Pancreas (tissue), 10 donors: ENCODE measurements at regions not wholly inside any gene's neighbourhood (a gene's known extent, or its start where the extent isn't known, plus 50 kb on each side); places are given as distances from the start of the nearest gene placed in this dataset.

Source experiments
- ATAC-seq, 4 donors: fragments of 200-7000 bp; cut with Tn5 transposase; one replicate each; pipeline versions ENCODE4 v1.8.0 to v1.9.1; 2020; ENCODE audit warnings: mild to moderate bottlenecking in 4 of 4, moderate library complexity in 4 of 4
- DNase-seq, 6 donors: peaks; one replicate each; pipeline ENCODE4 v3.0.0-alpha.2; 2020
- FAIRE-seq: peaks from 2 replicates; lab custom pipeline; 2012; peaks lifted over from hg19 to GRCh38; lab: Jason Lieb, UNC
- H3K27ac ChIP-seq, 4 donors: fragments of 200-600 bp; sonication (generic); 1 replicate in 3 of 4; 2 replicates in 1 of 4; pipeline versions ENCODE4 v1.5.0 to v1.8.0; 2020
- H3K27me3 ChIP-seq, 4 donors: fragments of 200-600 bp; one replicate each; pipeline ENCODE4 v1.8.0; 2021
- H3K36me3 ChIP-seq, 3 donors: fragments of 200-600 bp; sonication (generic) in 1 of 3; one replicate each; pipeline versions ENCODE4 v1.5.0 to v1.8.0; 2020 to 2021
- H3K4me1 ChIP-seq, 3 donors: fragments of 200-600 bp; one replicate each; pipeline ENCODE4 v1.8.0; 2021
- H3K4me3 ChIP-seq, 4 donors: fragments of 200-600 bp; sonication (generic) in 2 of 4; one replicate each; pipeline versions ENCODE4 v1.5.0 to v1.8.0; 2020 to 2021
- H3K9me3 ChIP-seq, 4 donors: fragments of 200-600 bp; one replicate each; pipeline ENCODE4 v1.8.0; 2021
- WGBS, 2 donors: extraction: QIAGEN DNeasy Blood & Tissue Kit; methylation state at CpG; one replicate each; pipeline ENCODE4 v1.1.7; 2013; 5-methylcytosine and 5-hydroxymethylcytosine counted together
- intact Hi-C, 3 donors: fragments of 100-400 bp; cut with DNase I; formaldehyde crosslinking; loops; one replicate each; pipeline versions ENCODE4 v1.11.1 to v1.14.2; 2022
- TF ChIP-seq, protein P1 (sequence below), 4 donors: fragments of 200-600 bp; sonication (generic) in 3 of 4; IDR thresholded peaks; one replicate each; pipeline versions ENCODE4 v1.5.0 to v1.8.0; 2021; ENCODE audit warnings: antibody characterized with exemption in 4 of 4
- donor health status: healthy with polysubstance abuse.
- donor health status: DM: no; HTN: no; CAD: no; lungs with moderate emphysema.
- donor health status: DM: no; HTN: no; CAD: no.
- donor health status: control.
- donor health status: control.
- donor health status: Bipolar disorder and iron deficiency.
- donor health status: DM: yes; HTN: yes; CAD: no.
- donor health status: DM: no; HTN: no; CAD: no.
- donor health status: DM: no; HTN: no; CAD: no.
- donor health status: DM: yes; HTN: yes; CAD: no.

DNA sequence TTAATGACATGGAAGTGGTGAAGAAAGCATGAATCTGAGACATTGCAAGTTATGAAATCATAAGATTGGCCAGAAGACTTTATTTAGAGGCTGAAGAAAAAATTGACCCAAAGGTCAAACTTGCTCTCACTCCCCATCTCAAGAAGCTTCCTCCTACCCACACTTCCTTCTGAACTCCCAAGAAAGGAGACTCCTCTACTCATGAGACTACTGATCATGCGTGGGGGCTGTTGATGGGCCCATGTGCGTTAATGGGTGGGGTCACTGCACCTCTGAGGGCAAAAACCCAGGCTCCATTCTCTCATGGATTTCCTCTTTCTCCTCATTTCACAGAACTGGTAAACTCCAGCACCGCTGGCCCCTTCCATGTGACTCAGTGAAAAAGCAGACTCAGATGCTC lies 470.6 kb upstream of the ARID1B start:
- Histone ChIP-seq H3K4me1 (no peaks in the 10 kb centered on the region), H3K9me3 (no peaks in the 10 kb centered on the region), H3K4me3 (no peak overlapping the region), H3K27me3 (no peaks in the 10 kb centered on the region), H3K27ac (no peak overlapping the region), H3K36me3 (no peaks in the 10 kb centered on the region)
- TF ChIP-seq, protein P1, sequence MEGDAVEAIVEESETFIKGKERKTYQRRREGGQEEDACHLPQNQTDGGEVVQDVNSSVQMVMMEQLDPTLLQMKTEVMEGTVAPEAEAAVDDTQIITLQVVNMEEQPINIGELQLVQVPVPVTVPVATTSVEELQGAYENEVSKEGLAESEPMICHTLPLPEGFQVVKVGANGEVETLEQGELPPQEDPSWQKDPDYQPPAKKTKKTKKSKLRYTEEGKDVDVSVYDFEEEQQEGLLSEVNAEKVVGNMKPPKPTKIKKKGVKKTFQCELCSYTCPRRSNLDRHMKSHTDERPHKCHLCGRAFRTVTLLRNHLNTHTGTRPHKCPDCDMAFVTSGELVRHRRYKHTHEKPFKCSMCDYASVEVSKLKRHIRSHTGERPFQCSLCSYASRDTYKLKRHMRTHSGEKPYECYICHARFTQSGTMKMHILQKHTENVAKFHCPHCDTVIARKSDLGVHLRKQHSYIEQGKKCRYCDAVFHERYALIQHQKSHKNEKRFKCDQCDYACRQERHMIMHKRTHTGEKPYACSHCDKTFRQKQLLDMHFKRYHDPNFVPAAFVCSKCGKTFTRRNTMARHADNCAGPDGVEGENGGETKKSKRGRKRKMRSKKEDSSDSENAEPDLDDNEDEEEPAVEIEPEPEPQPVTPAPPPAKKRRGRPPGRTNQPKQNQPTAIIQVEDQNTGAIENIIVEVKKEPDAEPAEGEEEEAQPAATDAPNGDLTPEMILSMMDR (IDR thresholded peaks at IDR 0.05): no peak
- no peak for DNase-seq
- 89% methylated on average over 3 of the region's 3 CpGs for WGBS, 2 donors
- intact Hi-C loops: no loop called here
- FAIRE-seq: no peak
- no peak for ATAC-seq

DNA sequence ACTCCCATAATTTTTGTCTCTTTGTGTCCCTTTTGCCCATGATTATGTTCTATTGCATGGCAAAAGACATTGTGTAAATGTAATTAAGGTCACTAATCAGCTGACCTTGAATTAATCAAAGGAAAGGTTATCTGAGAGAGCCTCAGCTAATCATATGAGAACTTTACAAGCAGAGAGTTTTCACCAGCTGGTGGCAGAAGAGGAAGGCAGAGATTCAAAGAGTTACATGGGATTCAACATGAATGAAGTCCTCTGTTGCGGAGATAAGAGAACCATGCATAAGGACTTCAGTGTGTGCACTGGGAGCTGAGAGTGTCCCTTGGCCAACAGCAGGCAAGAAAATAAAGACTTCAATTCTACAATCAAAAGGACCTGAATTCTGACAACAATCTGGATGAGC lies 494.1 kb upstream of the ARID1B start:
- Histone ChIP-seq H3K27me3 (no peaks in the 10 kb centered on the region), H3K4me3 (no peak overlapping the region), H3K27ac (no peak overlapping the region), H3K9me3 (no peaks in the 10 kb centered on the region), H3K36me3 (no peaks in the 10 kb centered on the region), H3K4me1 (no peaks in the 10 kb centered on the region)
- intact Hi-C loops: no loop called here
- DNase-seq: no peak
- ATAC-seq: no peak
- no peak for FAIRE-seq
- TF ChIP-seq, protein P1 (IDR thresholded peaks at IDR 0.05): no peak
- 77 to 83% methylated on average over 1 of the region's 1 CpG for WGBS, 2 donors

DNA sequence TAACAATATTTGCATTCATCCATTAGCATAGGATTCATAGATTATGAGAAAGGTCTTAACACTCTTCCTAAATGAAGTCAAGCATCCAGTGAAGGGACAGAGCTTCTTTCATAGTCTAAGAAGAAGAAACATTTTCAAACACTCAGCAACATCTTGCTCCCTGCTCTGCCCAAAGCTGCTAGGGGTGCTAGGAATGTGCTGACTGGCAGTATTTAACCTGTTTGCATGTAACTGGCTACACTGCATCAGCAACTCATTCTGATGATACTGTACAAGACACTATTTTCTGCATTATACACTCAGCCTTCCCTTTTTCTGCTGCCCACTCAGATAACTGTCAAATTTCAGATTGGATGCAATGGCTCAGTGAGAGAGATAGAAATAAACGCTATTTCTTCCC lies 495.1 kb upstream of the ARID1B start:
- H3K27me3 ChIP-seq: no peaks in the 10 kb centered on the region
- H3K4me1 ChIP-seq: no peaks in the 10 kb centered on the region
- H3K4me3 ChIP-seq: no peak overlapping the region
- FAIRE-seq: no peak
- no peak for DNase-seq
- intact Hi-C loops: no loop called here
- TF ChIP-seq, protein P1 (IDR thresholded peaks at IDR 0.05): no peak
- H3K27ac ChIP-seq: no peak overlapping the region
- WGBS, 2 donors: 69 to 78% methylated on average over 1 of the region's 1 CpG
- no peaks in the 10 kb centered on the region for H3K9me3 ChIP-seq
- no peaks in the 10 kb centered on the region for H3K36me3 ChIP-seq
- ATAC-seq: no peak

DNA sequence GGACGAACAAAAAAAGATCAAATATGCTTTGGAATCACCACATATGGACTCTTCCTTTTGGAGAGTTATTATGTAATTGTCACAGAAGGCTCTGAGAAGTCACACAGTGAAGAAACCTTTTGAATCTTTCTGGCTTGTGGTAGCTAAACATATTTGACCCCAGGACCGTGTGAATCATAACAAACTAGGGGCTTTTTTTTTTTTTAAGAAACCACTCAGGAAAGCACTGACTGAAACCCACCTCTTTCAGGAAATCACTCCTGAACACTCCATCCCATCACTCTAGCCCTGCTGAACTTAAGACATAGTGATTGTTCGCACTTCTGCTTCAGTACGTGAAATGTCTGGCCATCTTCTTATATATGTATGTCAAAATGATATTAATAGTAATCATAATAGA lies 495.9 kb upstream of the ARID1B start:
- no peaks in the 10 kb centered on the region for H3K9me3 ChIP-seq
- H3K4me3 ChIP-seq: no peak overlapping the region
- no peaks in the 10 kb centered on the region for H3K4me1 ChIP-seq
- intact Hi-C loops: no loop called here
- WGBS, 2 donors: 57 to 72% methylated on average over 4 of the region's 4 CpGs
- H3K36me3 ChIP-seq: no peaks in the 10 kb centered on the region
- no peak for FAIRE-seq
- no peak overlapping the region for H3K27ac ChIP-seq
- DNase-seq: no peak
- H3K27me3 ChIP-seq: no peaks in the 10 kb centered on the region
- no peak for ATAC-seq
- TF ChIP-seq, protein P1 (IDR thresholded peaks at IDR 0.05): no peak

DNA sequence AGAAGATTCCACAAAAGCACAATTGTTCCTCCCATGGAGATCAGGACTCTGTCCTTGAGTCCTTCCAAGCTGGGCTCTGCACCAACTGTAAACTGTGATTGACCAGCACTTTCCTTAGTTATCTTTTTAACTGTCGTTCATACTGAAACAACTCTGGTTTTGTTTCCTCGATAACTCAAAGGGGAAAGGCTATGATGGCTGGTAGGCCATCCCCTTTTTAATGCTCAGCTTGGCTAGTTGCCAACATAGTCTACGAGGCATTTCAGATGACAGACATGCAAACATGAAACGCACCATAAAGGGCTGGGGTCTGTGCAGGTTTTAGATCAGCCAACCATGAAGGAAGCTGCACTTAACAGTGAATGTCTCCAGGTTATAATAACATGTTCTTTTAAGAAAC lies 497.1 kb upstream of the ARID1B start:
- no peak for ATAC-seq
- Histone ChIP-seq H3K4me3 (no peak overlapping the region), H3K27ac (no peak overlapping the region), H3K4me1 (no peaks in the 10 kb centered on the region), H3K36me3 (no peaks in the 10 kb centered on the region), H3K27me3 (no peaks in the 10 kb centered on the region), H3K9me3 (no peaks in the 10 kb centered on the region)
- WGBS, 2 donors: 31 to 38% methylated on average over 4 of the region's 4 CpGs
- FAIRE-seq: no peak
- intact Hi-C loops: no loop called here
- no peak for DNase-seq
- TF ChIP-seq, protein P1 (IDR thresholded peaks at IDR 0.05): no peak
